Ureter (tissue), 1 donor: ENCODE measurements at regions not wholly inside any gene's neighbourhood (a gene's known extent, or its start where the extent isn't known, plus 50 kb on each side); places are given as distances from the start of the nearest gene placed in this dataset.

ENCODE experiments used
- DNase-seq: peaks from one replicate; pipeline ENCODE4 v3.0.0-alpha.2; 2020; ENCODE audit warnings: low spot score
- donor health status: DM: yes; HTN: yes; CAD: no.

- DNase-seq, result no peak
Measured at GRCh38 chr6:8218861-8219260, 116.5 kb upstream of the EEF1E1 start.

GRCh38 chr6:8215631-8216030 lies 113.3 kb upstream of the EEF1E1 start:
- no peak for DNase-seq

- DNase-seq, result no peak
Measured at GRCh38 chr6:8213995-8214394, 111.6 kb upstream of the EEF1E1 start.

- no peak for DNase-seq
Measured at GRCh38 chr6:8212720-8213434, 110.5 kb upstream of the EEF1E1 start.

- no peak for DNase-seq
Measured at GRCh38 chr6:8207869-8208191, 105.5 kb upstream of the EEF1E1 start.

GRCh38 chr6:8207191-8207868 lies 105.0 kb upstream of the EEF1E1 start:
- DNase-seq, result no peak

GRCh38 chr6:8203337-8203736 lies 101.0 kb upstream of the EEF1E1 start:
- no peak for DNase-seq

- DNase-seq, result no peak
Measured at GRCh38 chr6:8201679-8202078, 99.3 kb upstream of the EEF1E1 start.

- DNase-seq, result no peak
Measured at GRCh38 chr6:8200255-8200654, 97.9 kb upstream of the EEF1E1 start.

GRCh38 chr6:8195714-8196102 lies 93.4 kb upstream of the EEF1E1 start:
- DNase-seq, result no peak

GRCh38 chr6:8195040-8195713 lies 92.8 kb upstream of the EEF1E1 start:
- no peak for DNase-seq

- DNase-seq, result no peak
Measured at GRCh38 chr6:8194490-8194889, 92.1 kb upstream of the EEF1E1 start.

GRCh38 chr6:8193541-8193940 lies 91.2 kb upstream of the EEF1E1 start:
- DNase-seq, result no peak

GRCh38 chr6:8192597-8192996 lies 90.2 kb upstream of the EEF1E1 start:
- no peak for DNase-seq

GRCh38 chr6:8192067-8192466 lies 89.7 kb upstream of the EEF1E1 start:
- no peak for DNase-seq

- no peak for DNase-seq
Measured at GRCh38 chr6:8191629-8192028, 89.3 kb upstream of the EEF1E1 start.

- no peak for DNase-seq
Measured at GRCh38 chr6:8187209-8187608, 84.9 kb upstream of the EEF1E1 start.

GRCh38 chr6:8182902-8183665 lies 80.7 kb upstream of the EEF1E1 start:
- no peak for DNase-seq

GRCh38 chr6:8181951-8182845 lies 79.8 kb upstream of the EEF1E1 start:
- DNase-seq, result no peak

- DNase-seq, result no peak
Measured at GRCh38 chr6:8181160-8181881, 79.0 kb upstream of the EEF1E1 start.
